Endothelial cell of umbilical vein (primary cell): ENCODE measurements at regions not wholly inside any gene's neighbourhood (a gene's known extent, or its start where the extent isn't known, plus 50 kb on each side); places are given as distances from the start of the nearest gene placed in this dataset.

Experiments
- BruUV-seq: library from RNA; stranded (reverse); fragments of 400-500 nt; replicated peaks from 2 replicates; lab custom pipeline; 2021; lab: Mats Ljungman, UMichigan
- CTCF ChIA-PET: fragments of 300-600, 350-600 bp; sonication (Branson Sonifier 250); formaldehyde crosslinking; loops from one replicate; lab custom pipeline; 2021; ENCODE audit warnings: antibody characterized with exemption, inconsistent platforms; lab: Charles Lee
- POLR2A ChIA-PET: fragments of 300-600, 350-600 bp; sonication (Branson Sonifier 250); formaldehyde crosslinking; loops from one replicate; lab custom pipeline; 2021; ENCODE audit warnings: antibody characterized with exemption, inconsistent platforms; lab: Charles Lee
- DNase-seq: peaks from one replicate; pipeline ENCODE4 v3.0.0-alpha.2; 2011; ENCODE audit warnings: low read depth, low spot score
- FAIRE-seq: peaks from 2 replicates; lab custom pipeline; 2011; peaks lifted over from hg19 to GRCh38; lab: Jason Lieb, UNC
- H2AFZ ChIP-seq: 2 replicates; pipeline ENCODE4 v1.6.0; 2012; ENCODE audit warnings: low read depth, low read length, control low read depth, inconsistent platforms
- H3K27ac ChIP-seq: 2 replicates; pipeline ENCODE4 v1.5.1; 2011; ENCODE audit warnings: low read depth, mild to moderate bottlenecking, control low read depth, low read length, moderate library complexity; ENCODE audit not compliant: insufficient read depth
- H3K27me3 ChIP-seq, 2 experiments: 2 replicates each; pipeline versions ENCODE4 v1.6.0 to v1.6.1; 2011; ENCODE audit warnings: low read length in 2 of 2, mixed read lengths in 1 of 2; ENCODE audit not compliant: control insufficient read depth in 2 of 2, insufficient read depth in 2 of 2
- H3K36me3 ChIP-seq, 2 experiments: 2 replicates in 1 of 2; 3 replicates in 1 of 2; pipeline ENCODE4 v1.5.1; 2011; ENCODE audit warnings: low read length in 2 of 2, mild to moderate bottlenecking in 1 of 2, moderate library complexity in 1 of 2; ENCODE audit not compliant: control insufficient read depth in 2 of 2, insufficient read depth in 2 of 2; ENCODE audit errors: extremely low read depth in 1 of 2
- H3K4me1 ChIP-seq: 3 replicates; pipeline ENCODE4 v1.5.1; 2011; ENCODE audit warnings: mild to moderate bottlenecking, low read length; ENCODE audit not compliant: control insufficient read depth, insufficient read depth; ENCODE audit errors: extremely low read depth
- H3K4me2 ChIP-seq: 2 replicates; pipeline ENCODE4 v1.6.1; 2011; ENCODE audit warnings: low read length, control low read depth, mixed read lengths; ENCODE audit not compliant: insufficient read depth
- H3K4me3 ChIP-seq, 3 experiments: fragments of 200-600 bp in 1 of 3; sonication (generic), shearing (Covaris generic) in 1 of 3; replicated peaks in 1 of 3; 2 replicates each; pipeline ENCODE4 v1.5.1; 2011 to 2016; ENCODE audit warnings: control low read depth in 3 of 3, low read length in 3 of 3, mild to moderate bottlenecking in 2 of 3, inconsistent platforms in 1 of 3, low read depth in 1 of 3, moderate library complexity in 1 of 3; ENCODE audit not compliant: insufficient read depth in 1 of 3
- H3K79me2 ChIP-seq: 2 replicates; pipeline ENCODE4 v1.6.0; 2012; ENCODE audit warnings: low read length, inconsistent platforms; ENCODE audit not compliant: control insufficient read depth, insufficient read depth
- H3K9ac ChIP-seq: replicated peaks from 2 replicates; pipeline ENCODE3; 2011; ENCODE audit warnings: low read length, control low read depth; ENCODE audit not compliant: insufficient read depth; ENCODE audit errors: extremely low read depth
- H3K9me1 ChIP-seq: replicated peaks from 3 replicates; pipeline ENCODE4 v1.6.0; 2011; ENCODE audit warnings: mild to moderate bottlenecking, low read length; ENCODE audit not compliant: control insufficient read depth, insufficient read depth; ENCODE audit errors: extremely low read depth
- H3K9me3 ChIP-seq: replicated peaks from 2 replicates; pipeline ENCODE4 v1.5.1; 2012; ENCODE audit warnings: low read length, inconsistent platforms; ENCODE audit not compliant: control insufficient read depth, insufficient read depth
- H4K20me1 ChIP-seq: replicated peaks from 2 replicates; pipeline ENCODE3; 2011; ENCODE audit warnings: mild to moderate bottlenecking, low read length; ENCODE audit not compliant: control insufficient read depth, insufficient read depth; ENCODE audit errors: extremely low read depth
- EZH2 ChIP-seq: IDR thresholded peaks from 2 replicates; pipeline ENCODE4 v1.6.1; 2012; ENCODE audit warnings: borderline replicate concordance, low read depth, mild to moderate bottlenecking, moderate library complexity, low read length, inconsistent platforms; ENCODE audit not compliant: severe bottlenecking
- FOS ChIP-seq: IDR thresholded peaks from 2 replicates; pipeline ENCODE4 v1.6.1; 2011; ENCODE audit warnings: mild to moderate bottlenecking, low read length, moderate library complexity, borderline replicate concordance; ENCODE audit not compliant: insufficient read depth
- GATA2 ChIP-seq: IDR thresholded peaks from 2 replicates; pipeline ENCODE4 v1.7.0; 2011; ENCODE audit warnings: low read depth, mild to moderate bottlenecking, moderate library complexity, mixed read lengths, low read length; ENCODE audit not compliant: insufficient read length, insufficient read depth
- JUN ChIP-seq: IDR thresholded peaks from 2 replicates; pipeline ENCODE4 v1.6.1; 2011; ENCODE audit warnings: borderline replicate concordance, low read depth; ENCODE audit not compliant: insufficient read length, insufficient read depth
- MYC ChIP-seq: IDR thresholded peaks from one replicate; pipeline ENCODE4 v1.6.1; 2011; ENCODE audit warnings: mild to moderate bottlenecking, low read depth, low read length
- POLR2A ChIP-seq: IDR thresholded peaks from 2 replicates; pipeline ENCODE4 v1.6.1; 2012; ENCODE audit warnings: low read depth, mild to moderate bottlenecking, control low read depth, low read length
- POLR2AphosphoS5 ChIP-seq: IDR thresholded peaks from 2 replicates; pipeline ENCODE4 v1.6.1; 2012; ENCODE audit warnings: low read depth, mild to moderate bottlenecking, control low read depth, low read length, moderate library complexity; ENCODE audit not compliant: insufficient read depth
- dilution Hi-C: fragments of 300-500 bp; cut with MboI; formaldehyde crosslinking; loops from one replicate; pipeline ENCODE4 v1.15.0; 2019; ENCODE audit warnings: low sequenced_read_pairs; ENCODE audit not compliant: extremely low pct_ligation_motif_present
- intact Hi-C: fragments of 100-400 bp; cut with micrococcal nuclease; formaldehyde crosslinking; loops from one replicate; pipeline ENCODE4 v1.10.0; 2022
- TF ChIP-seq, protein P1 (sequence below), 2 donors: IDR thresholded peaks; 1 replicate in 1 of 2; 2 replicates in 1 of 2; pipeline ENCODE4 v1.5.1; 2011; ENCODE audit warnings: low read length in 2 of 2, mild to moderate bottlenecking in 2 of 2, moderate library complexity in 2 of 2, control low read depth in 1 of 2, inconsistent platforms in 1 of 2, low read depth in 1 of 2; ENCODE audit not compliant: insufficient read depth in 1 of 2; ENCODE audit errors: extremely low read depth in 1 of 2
- TF ChIP-seq, protein P2 (sequence below): IDR thresholded peaks from 2 replicates; pipeline ENCODE4 v1.6.1; 2011; ENCODE audit not compliant: insufficient read depth, insufficient read length

DNA sequence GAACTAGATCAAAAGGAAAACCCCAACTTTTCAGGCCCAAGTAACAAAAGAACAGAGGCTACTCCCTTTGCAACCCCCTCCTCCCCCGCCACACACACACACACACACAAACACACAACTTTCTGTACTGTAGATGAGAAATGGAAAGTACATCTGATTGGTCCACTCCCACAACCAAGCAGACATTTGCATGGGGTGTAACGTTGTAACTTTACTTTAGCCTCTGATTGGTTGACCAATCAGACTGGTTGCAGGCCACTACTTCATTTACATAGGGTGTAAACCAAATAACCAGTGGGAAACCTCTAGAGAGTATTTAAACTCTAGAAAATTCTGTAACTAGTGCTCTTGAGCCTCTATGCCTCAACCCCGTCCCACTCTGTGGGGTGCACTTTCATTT is 425.5 kb downstream of the GXYLT1 start:
- DNase-seq, result no peak
- H3K4me3 ChIP-seq, result no peak overlapping the region
- H3K9me1 ChIP-seq, result no peaks in the 10 kb centered on the region
- H3K36me3 ChIP-seq, result no peaks in the 10 kb centered on the region
- no TSS peak for BruUV-seq
- H4K20me1 ChIP-seq, result no peaks in the 10 kb centered on the region
- H3K27ac ChIP-seq, result no peak overlapping the region
- CTCF ChIA-PET, result no interaction called here
- POLR2A ChIA-PET, result no interaction called here
- H3K79me2 ChIP-seq, result no peaks in the 10 kb centered on the region
- no peak overlapping the region for H2AFZ ChIP-seq
- dilution Hi-C loops (no loop called here), intact Hi-C loops (no loop called here)
- FAIRE-seq, result no peak
- TF ChIP-seq FOS (no peak), MYC (no peak), JUN (no peak), POLR2A (no peak), POLR2AphosphoS5 (no peak), EZH2 (no peak), GATA2 (no peak)
- TF ChIP-seq, protein P1, sequence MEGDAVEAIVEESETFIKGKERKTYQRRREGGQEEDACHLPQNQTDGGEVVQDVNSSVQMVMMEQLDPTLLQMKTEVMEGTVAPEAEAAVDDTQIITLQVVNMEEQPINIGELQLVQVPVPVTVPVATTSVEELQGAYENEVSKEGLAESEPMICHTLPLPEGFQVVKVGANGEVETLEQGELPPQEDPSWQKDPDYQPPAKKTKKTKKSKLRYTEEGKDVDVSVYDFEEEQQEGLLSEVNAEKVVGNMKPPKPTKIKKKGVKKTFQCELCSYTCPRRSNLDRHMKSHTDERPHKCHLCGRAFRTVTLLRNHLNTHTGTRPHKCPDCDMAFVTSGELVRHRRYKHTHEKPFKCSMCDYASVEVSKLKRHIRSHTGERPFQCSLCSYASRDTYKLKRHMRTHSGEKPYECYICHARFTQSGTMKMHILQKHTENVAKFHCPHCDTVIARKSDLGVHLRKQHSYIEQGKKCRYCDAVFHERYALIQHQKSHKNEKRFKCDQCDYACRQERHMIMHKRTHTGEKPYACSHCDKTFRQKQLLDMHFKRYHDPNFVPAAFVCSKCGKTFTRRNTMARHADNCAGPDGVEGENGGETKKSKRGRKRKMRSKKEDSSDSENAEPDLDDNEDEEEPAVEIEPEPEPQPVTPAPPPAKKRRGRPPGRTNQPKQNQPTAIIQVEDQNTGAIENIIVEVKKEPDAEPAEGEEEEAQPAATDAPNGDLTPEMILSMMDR (IDR thresholded peaks at IDR 0.05; ENCODE audit: extremely low read depth in 1 of 2, insufficient read depth in 1 of 2, low read depth in 1 of 2, low read length in 2 of 2), result no peak
- TF ChIP-seq, protein P2, sequence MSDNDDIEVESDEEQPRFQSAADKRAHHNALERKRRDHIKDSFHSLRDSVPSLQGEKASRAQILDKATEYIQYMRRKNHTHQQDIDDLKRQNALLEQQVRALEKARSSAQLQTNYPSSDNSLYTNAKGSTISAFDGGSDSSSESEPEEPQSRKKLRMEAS, result no peak
- H3K9ac ChIP-seq, result no peak overlapping the region
- no peak overlapping the region for H3K4me2 ChIP-seq
- H3K9me3 ChIP-seq, result no peaks in the 10 kb centered on the region
- no peaks in the 10 kb centered on the region for H3K27me3 ChIP-seq
- H3K4me1 ChIP-seq, result no peaks in the 10 kb centered on the region
